K562 (cell line): ENCODE measurements at regions not wholly inside any gene's neighbourhood (a gene's known extent, or its start where the extent isn't known, plus 50 kb on each side); places are given as distances from the start of the nearest gene placed in this dataset.
"Not testable (repeated sequence)": the region's sequence is repeated elsewhere in the genome, so short reads cannot be mapped to it uniquely, and the experiment has no call there.

Source experiments
- ATAC-seq: fragments of 200-7000 bp; cut with Tn5 transposase; 3 replicates; pipeline ENCODE4 v1.9.1; 2020; ENCODE audit warnings: moderate library complexity
- BruUV-seq: library from RNA; stranded (reverse); fragments of 400-500 nt; replicated peaks from 2 replicates; lab custom pipeline; 2021; lab: Mats Ljungman, UMichigan
- CTCF ChIA-PET: fragments of 300-600 bp; formaldehyde crosslinking; extraction: SDS; loops from one replicate; lab custom pipeline; 2021; ENCODE audit warnings: low intra/inter-chr PET ratio; lab: Yijun Ruan, JAX
- POLR2A ChIA-PET: fragments of 300-600, 350-650 bp; sonication (Branson Sonifier 250); formaldehyde crosslinking; extraction: SDS; loops from one replicate; lab custom pipeline; 2021; ENCODE audit warnings: antibody characterized with exemption, inconsistent platforms; lab: Yijun Ruan, JAX
- DNase-seq, 4 experiments: peaks; one replicate each; pipeline versions ENCODE4 v3.0.0 to v3.0.0-alpha.2; 2011 to 2018; ENCODE audit warnings: low spot score in 3 of 4, mixed read lengths in 3 of 4; ENCODE audit errors: extremely low read depth in 1 of 4
- FAIRE-seq: peaks from 2 replicates; lab custom pipeline; 2011; peaks lifted over from hg19 to GRCh38; lab: Jason Lieb, UNC
- H2AFZ ChIP-seq: 2 replicates; pipeline ENCODE4 v1.6.0; 2011; ENCODE audit warnings: low read depth, low read length, control low read depth, inconsistent platforms
- H3K27ac ChIP-seq: fragments of 200-600 bp; 3 replicates; pipeline ENCODE4 v1.8.0; 2011; ENCODE audit warnings: low read depth, mild to moderate bottlenecking, control low read depth, inconsistent platforms, low read length, moderate library complexity, mixed read lengths; ENCODE audit errors: extremely low read depth
- H3K27me3 ChIP-seq, 2 experiments: fragments of 300-600 bp in 1 of 2; 2 replicates in 1 of 2; 3 replicates in 1 of 2; pipeline versions ENCODE4 v1.6.0 to v1.8.0; 2011; ENCODE audit warnings: inconsistent platforms in 2 of 2, low read length in 2 of 2, mild to moderate bottlenecking in 1 of 2, mixed read lengths in 1 of 2, moderate library complexity in 1 of 2; ENCODE audit not compliant: control insufficient read depth in 2 of 2, insufficient read depth in 2 of 2
- H3K36me3 ChIP-seq: fragments of 300-600 bp; 3 replicates; pipeline ENCODE4 v1.8.0; 2011; ENCODE audit warnings: mild to moderate bottlenecking, low read length, inconsistent platforms; ENCODE audit not compliant: control insufficient read depth, insufficient read depth
- H3K4me1 ChIP-seq, 2 experiments: fragments of 200-600 bp in 1 of 2; replicated peaks in 1 of 2; 2 replicates in 1 of 2; 3 replicates in 1 of 2; pipeline versions ENCODE4 v1.5.1 to v1.8.0; 2011; ENCODE audit warnings: inconsistent platforms in 2 of 2, low read length in 2 of 2, mild to moderate bottlenecking in 1 of 2, mixed read lengths in 1 of 2, moderate library complexity in 1 of 2; ENCODE audit not compliant: control insufficient read depth in 2 of 2, insufficient read depth in 2 of 2
- H3K4me2 ChIP-seq: 2 replicates; pipeline ENCODE4 v1.6.1; 2011; ENCODE audit warnings: low read length, control low read depth, inconsistent platforms, mixed read lengths; ENCODE audit not compliant: insufficient read depth
- H3K4me3 ChIP-seq: fragments of 200-600 bp; sonication (generic), shearing (Covaris generic); 2 replicates; pipeline ENCODE4 v1.5.1; 2016; ENCODE audit warnings: control low read depth, inconsistent platforms
- H3K79me2 ChIP-seq: fragments of 200-600 bp; 3 replicates; pipeline ENCODE4 v1.8.0; 2011; ENCODE audit warnings: low read length, inconsistent platforms; ENCODE audit not compliant: control insufficient read depth, insufficient read depth
- H3K9ac ChIP-seq, 2 experiments: 2 replicates each; pipeline versions ENCODE4 v1.6.0 to v1.6.1; 2011; ENCODE audit warnings: low read depth in 2 of 2, low read length in 2 of 2, control low read depth in 1 of 2, inconsistent platforms in 1 of 2, mild to moderate bottlenecking in 1 of 2, mixed read lengths in 1 of 2; ENCODE audit not compliant: insufficient read depth in 1 of 2
- H3K9me1 ChIP-seq: one replicate; pipeline ENCODE4 v1.6.0; 2011; ENCODE audit warnings: inconsistent platforms, mild to moderate bottlenecking, low read length, moderate library complexity; ENCODE audit not compliant: control insufficient read depth, insufficient read depth
- H3K9me3 ChIP-seq: replicated peaks from 2 replicates; pipeline ENCODE4 v1.5.1; 2011; ENCODE audit warnings: low read depth, low read length, inconsistent platforms; ENCODE audit not compliant: control insufficient read depth, insufficient read depth
- H4K20me1 ChIP-seq: replicated peaks from 2 replicates; pipeline ENCODE4 v1.6.1; 2011; ENCODE audit warnings: low read length, inconsistent platforms, mixed read lengths; ENCODE audit not compliant: control insufficient read depth, insufficient read depth
- CREM ChIP-seq: IDR thresholded peaks from 2 replicates; pipeline ENCODE4 v1.6.1; 2014; ENCODE audit warnings: antibody characterized with exemption, low read depth
- EP300 ChIP-seq: IDR thresholded peaks from 2 replicates; pipeline ENCODE4 v1.6.1; 2012; ENCODE audit warnings: low read length, improper control_type of control experiment
- KLF16 ChIP-seq: IDR thresholded peaks from 2 replicates; pipeline ENCODE4 v1.6.1; 2016; ENCODE audit warnings: antibody characterized with exemption
- MYNN ChIP-seq, 2 experiments: sonication (generic); formaldehyde crosslinking in 1 of 2; IDR thresholded peaks; 2 replicates each; pipeline versions ENCODE4 v1.5.0 to v1.6.1; 2016 to 2020; ENCODE audit warnings: antibody characterized with exemption in 1 of 2, missing genetic modification reagents in 1 of 2
- NR2C2 ChIP-seq, 2 experiments: fragments of 200-800 bp in 1 of 2; sonication (Bioruptor generic) in 1 of 2; sonication (generic) in 1 of 2; formaldehyde crosslinking in 1 of 2; IDR thresholded peaks; 2 replicates each; pipeline versions ENCODE4 v1.6.1 to v1.8.0; 2016 to 2022; ENCODE audit warnings: mild to moderate bottlenecking in 1 of 2, missing compliant biosample characterization in 1 of 2, missing genetic modification characterization in 1 of 2, missing genetic modification reagents in 1 of 2
- POLR2AphosphoS5 ChIP-seq: IDR thresholded peaks from 2 replicates; pipeline ENCODE4 v1.6.1; 2011; ENCODE audit warnings: mild to moderate bottlenecking, low read depth, low read length, moderate library complexity; ENCODE audit not compliant: control insufficient read depth, insufficient read depth
- RCOR1 ChIP-seq, 2 experiments: IDR thresholded peaks; 2 replicates each; pipeline ENCODE4 v1.6.1; 2012; ENCODE audit warnings: low read depth in 2 of 2, low read length in 2 of 2, borderline replicate concordance in 1 of 2, improper control_type of control experiment in 1 of 2
- RNF2 ChIP-seq: sonication (generic); IDR thresholded peaks from 2 replicates; pipeline ENCODE4 v1.6.1; 2016
- TBL1XR1 ChIP-seq, 2 experiments: IDR thresholded peaks; 2 replicates each; pipeline ENCODE4 v1.6.1; 2012; ENCODE audit warnings: improper control_type of control experiment in 2 of 2, low read length in 2 of 2, mild to moderate bottlenecking in 1 of 2
- TEAD4 ChIP-seq, 2 experiments: sonication (generic) in 1 of 2; formaldehyde crosslinking in 1 of 2; IDR thresholded peaks; 2 replicates each; pipeline versions ENCODE4 v1.6.1 to v1.8.0; 2012 to 2022; ENCODE audit warnings: borderline replicate concordance in 1 of 2, inconsistent platforms in 1 of 2, low read length in 1 of 2, mild to moderate bottlenecking in 1 of 2, missing genetic modification reagents in 1 of 2
- VEZF1 ChIP-seq: fragments of 200-800 bp; sonication (Bioruptor generic); IDR thresholded peaks from 2 replicates; pipeline ENCODE4 v1.6.1; 2017; ENCODE audit warnings: missing genetic modification characterization, missing compliant biosample characterization
- WGBS: fragments of 100-300 bp; shearing (Covaris generic); methylation state at CpG from one replicate; pipeline ENCODE4 v1.1.6; 2016; ENCODE audit warnings: low coverage, mixed read lengths; ENCODE audit not compliant: insufficient coverage; ENCODE audit errors: missing lambda C conversion rate; 5-methylcytosine and 5-hydroxymethylcytosine counted together
- in situ Hi-C: fragments of 300-500 bp; cut with MboI; formaldehyde crosslinking; loops from 4 replicates; pipeline ENCODE4 v1.15.0; 2018; ENCODE audit warnings: inconsistent platforms, mixed read lengths
- intact Hi-C: fragments of 100-400 bp; cut with micrococcal nuclease; formaldehyde crosslinking; loops from 2 replicates; pipeline ENCODE4 v1.14.2; 2022
- TF ChIP-seq, protein P1 (sequence below), 2 experiments: fragments of 150-350 bp in 1 of 2; IDR thresholded peaks; 2 replicates each; pipeline ENCODE4 v1.6.1; 2012 to 2016; ENCODE audit warnings: low read depth in 2 of 2, low read length in 2 of 2, mild to moderate bottlenecking in 1 of 2, moderate library complexity in 1 of 2

GRCh38 chr2:111407632-111408194 is 287.0 kb downstream of the BCL2L11 start:
- H3K79me2 ChIP-seq = peaks cover 21% of the 10 kb centered on the region
- H3K4me2 ChIP-seq; in situ Hi-C loops; H3K9me1 ChIP-seq; H4K20me1 ChIP-seq; H3K27ac ChIP-seq; POLR2A ChIA-PET; H2AFZ ChIP-seq; H3K4me1 ChIP-seq; H3K27me3 ChIP-seq; BruUV-seq; H3K9me3 ChIP-seq; H3K4me3 ChIP-seq; H3K36me3 ChIP-seq; H3K9ac ChIP-seq; intact Hi-C loops; CTCF ChIA-PET; TF ChIP-seq NR2C2 (CRISPR knock-in tag; IDR thresholded peaks at IDR 0.05); MYNN (CRISPR knock-in tag; IDR thresholded peaks at IDR 0.05); TEAD4 (CRISPR knock-in tag; IDR thresholded peaks at IDR 0.05; ENCODE audit: borderline replicate concordance): not testable (repeated sequence)
- 0% methylated on average over 1 of the region's 11 CpGs for WGBS
- peak; percentile 88 for ATAC-seq
- DNase-seq = peak in 1 of 4 experiments; percentile 70
- FAIRE-seq = peak; percentile 96
- TF ChIP-seq POLR2AphosphoS5 (0 out of 2 replicates have a peak, but pooled peaks have one; percentile 15), NR2C2 (tag; IDR thresholded peaks at IDR 0.05) (peak; percentile 35; the same call in 1 of the 2 replicates), MYNN (IDR thresholded peaks at IDR 0.05) (0 out of 2 replicates have a peak, but pooled peaks have one; percentile 22), TEAD4 (IDR thresholded peaks at IDR 0.05; ENCODE audit: low read length) (0 out of 2 replicates have a peak, but pooled peaks have one; percentile 22), KLF16 (0 out of 2 replicates have a peak, but pooled peaks have one; percentile 45), CREM (peak; percentile 47), VEZF1 (CRISPR knock-in tag) (0 out of 2 replicates have a peak, but pooled peaks have one; percentile 13), RCOR1 (IDR thresholded peaks at IDR 0.05; ENCODE audit: borderline replicate concordance in 1 of 2, low read depth in 2 of 2, low read length in 2 of 2) (0 out of 4 replicates have a peak, but pooled peaks of 1 of the 2 experiments have one; percentile 21), RNF2 (peak; percentile 70; the same call in 1 of the 2 replicates), TBL1XR1 (IDR thresholded peaks at IDR 0.05; ENCODE audit: low read length in 2 of 2) (peak in 1 of 2 experiments; percentile 56; a peak in 2 of 4 replicates), EP300 (peak; percentile 56; the same call in 1 of the 2 replicates)
- TF ChIP-seq, protein P1, sequence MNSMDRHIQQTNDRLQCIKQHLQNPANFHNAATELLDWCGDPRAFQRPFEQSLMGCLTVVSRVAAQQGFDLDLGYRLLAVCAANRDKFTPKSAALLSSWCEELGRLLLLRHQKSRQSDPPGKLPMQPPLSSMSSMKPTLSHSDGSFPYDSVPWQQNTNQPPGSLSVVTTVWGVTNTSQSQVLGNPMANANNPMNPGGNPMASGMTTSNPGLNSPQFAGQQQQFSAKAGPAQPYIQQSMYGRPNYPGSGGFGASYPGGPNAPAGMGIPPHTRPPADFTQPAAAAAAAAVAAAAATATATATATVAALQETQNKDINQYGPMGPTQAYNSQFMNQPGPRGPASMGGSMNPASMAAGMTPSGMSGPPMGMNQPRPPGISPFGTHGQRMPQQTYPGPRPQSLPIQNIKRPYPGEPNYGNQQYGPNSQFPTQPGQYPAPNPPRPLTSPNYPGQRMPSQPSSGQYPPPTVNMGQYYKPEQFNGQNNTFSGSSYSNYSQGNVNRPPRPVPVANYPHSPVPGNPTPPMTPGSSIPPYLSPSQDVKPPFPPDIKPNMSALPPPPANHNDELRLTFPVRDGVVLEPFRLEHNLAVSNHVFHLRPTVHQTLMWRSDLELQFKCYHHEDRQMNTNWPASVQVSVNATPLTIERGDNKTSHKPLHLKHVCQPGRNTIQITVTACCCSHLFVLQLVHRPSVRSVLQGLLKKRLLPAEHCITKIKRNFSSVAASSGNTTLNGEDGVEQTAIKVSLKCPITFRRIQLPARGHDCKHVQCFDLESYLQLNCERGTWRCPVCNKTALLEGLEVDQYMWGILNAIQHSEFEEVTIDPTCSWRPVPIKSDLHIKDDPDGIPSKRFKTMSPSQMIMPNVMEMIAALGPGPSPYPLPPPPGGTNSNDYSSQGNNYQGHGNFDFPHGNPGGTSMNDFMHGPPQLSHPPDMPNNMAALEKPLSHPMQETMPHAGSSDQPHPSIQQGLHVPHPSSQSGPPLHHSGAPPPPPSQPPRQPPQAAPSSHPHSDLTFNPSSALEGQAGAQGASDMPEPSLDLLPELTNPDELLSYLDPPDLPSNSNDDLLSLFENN (IDR thresholded peaks at IDR 0.05; ENCODE audit: low read depth in 2 of 2, low read length in 2 of 2) = 0 out of 4 replicates have a peak, but pooled peaks of 1 of the 2 experiments have one; percentile 26
